ENCODE measurements at regions not wholly inside any gene's neighbourhood (a gene's known extent, or its start where the extent isn't known, plus 50 kb on each side); places are given as distances from the start of the nearest gene placed in this dataset.

GRCh38 chr2:56040834-56041233 is 117.3 kb upstream of the EFEMP1 start:
- Mint-ChIP-seq H3K9me3 (ENCODE audit: insufficient read depth) (no peaks in the 10 kb centered on the region), H3K27ac (no peak overlapping the region), H3K27me3 (peaks cover 9% of the 10 kb centered on the region), H3K4me1 (no peaks in the 10 kb centered on the region), H3K4me3 (no peak overlapping the region)
- TF ChIP-seq EZH2 (IDR thresholded peaks at IDR 0.05; ENCODE audit: borderline replicate concordance, insufficient read depth, low read depth, low read length, poor library complexity, severe bottlenecking) (no peak), CTCF (IDR thresholded peaks at IDR 0.05) (no peak)
- Histone ChIP-seq H3K27me3 (replicated peaks in 1 of 4; ENCODE audit: control extremely low read depth in 1 of 4, control insufficient read depth in 3 of 4, insufficient read depth in 4 of 4, low read length in 3 of 4) (no peaks in the 10 kb centered on the region), H3K36me3 (replicated peaks in 1 of 2; ENCODE audit: control extremely low read depth in 1 of 2, control insufficient read depth in 1 of 2, extremely low read depth in 1 of 2, insufficient read depth in 2 of 2, low read length in 1 of 2) (no peaks in the 10 kb centered on the region), H3K4me3 (ENCODE audit: control extremely low read depth in 1 of 5, extremely low read depth in 1 of 5, insufficient read depth in 1 of 5, low read depth in 2 of 5, low read length in 4 of 5) (no peak overlapping the region), H3K27ac (ENCODE audit: low read length in 2 of 2) (no peak overlapping the region), H4K20me1 (ENCODE audit: control insufficient read depth, insufficient read depth, low read length, poor library complexity, severe bottlenecking) (no peaks in the 10 kb centered on the region), H3K79me2 (ENCODE audit: control insufficient read depth, insufficient read depth, low read length) (no peaks in the 10 kb centered on the region), H3K4me1 (ENCODE audit: control insufficient read depth in 2 of 2, insufficient read depth in 2 of 2, low read length in 2 of 2) (no peaks in the 10 kb centered on the region), H3K9me3 (ENCODE audit: control extremely low read depth in 1 of 3, control insufficient read depth in 2 of 3, insufficient read depth in 1 of 3, low read length in 2 of 3) (no peaks in the 10 kb centered on the region), H3K4me2 (replicated peaks; ENCODE audit: low read depth, low read length, poor library complexity, severe bottlenecking) (no peak overlapping the region), H2AFZ (ENCODE audit: insufficient read depth, low read depth, low read length, poor library complexity, severe bottlenecking) (no peak overlapping the region), H3K9ac (ENCODE audit: low read length) (no peak overlapping the region)
- DNase-seq, result no peak
- intact Hi-C loops (cut with micrococcal nuclease), result no loop called here
- ATAC-seq (ENCODE audit: low read depth), result no peak
- ChIA-PET POLR2A (no interaction called here), CTCF (interaction anchor here (0.7 kb wide), 1 partner anchor 323 kb away, joined by 3 read pairs; no protein-coding TSS in a partner anchor)

- Histone ChIP-seq H3K36me3 (replicated peaks in 1 of 2; ENCODE audit: control extremely low read depth in 1 of 2, control insufficient read depth in 1 of 2, extremely low read depth in 1 of 2, insufficient read depth in 2 of 2, low read length in 1 of 2) (no peaks in the 10 kb centered on the region), H3K79me2 (ENCODE audit: control insufficient read depth, insufficient read depth, low read length) (no peaks in the 10 kb centered on the region), H3K27ac (ENCODE audit: low read length in 2 of 2) (no peak overlapping the region), H4K20me1 (ENCODE audit: control insufficient read depth, insufficient read depth, low read length, poor library complexity, severe bottlenecking) (no peaks in the 10 kb centered on the region), H3K9me3 (ENCODE audit: control extremely low read depth in 1 of 3, control insufficient read depth in 2 of 3, insufficient read depth in 1 of 3, low read length in 2 of 3) (no peaks in the 10 kb centered on the region), H3K27me3 (replicated peaks in 1 of 4; ENCODE audit: control extremely low read depth in 1 of 4, control insufficient read depth in 3 of 4, insufficient read depth in 4 of 4, low read length in 3 of 4) (no peaks in the 10 kb centered on the region), H3K4me3 (ENCODE audit: control extremely low read depth in 1 of 5, extremely low read depth in 1 of 5, insufficient read depth in 1 of 5, low read depth in 2 of 5, low read length in 4 of 5) (no peak overlapping the region), H3K4me1 (ENCODE audit: control insufficient read depth in 2 of 2, insufficient read depth in 2 of 2, low read length in 2 of 2) (no peaks in the 10 kb centered on the region), H2AFZ (ENCODE audit: insufficient read depth, low read depth, low read length, poor library complexity, severe bottlenecking) (no peak overlapping the region), H3K9ac (ENCODE audit: low read length) (no peak overlapping the region), H3K4me2 (replicated peaks; ENCODE audit: low read depth, low read length, poor library complexity, severe bottlenecking) (no peak overlapping the region)
- ChIA-PET CTCF (no interaction called here), POLR2A (no interaction called here)
- WGBS (ENCODE audit: insufficient coverage), result no CpG with 5 or more reads among the region's 3 CpGs
- H3K9me3 Mint-ChIP-seq (ENCODE audit: insufficient read depth), result no peaks in the 10 kb centered on the region
- no peak for TF ChIP-seq CTCF (IDR thresholded peaks at IDR 0.05)
- TF ChIP-seq EZH2 (IDR thresholded peaks at IDR 0.05; ENCODE audit: borderline replicate concordance, insufficient read depth, low read depth, low read length, poor library complexity, severe bottlenecking), result no peak
- no peak for DNase-seq
- H3K27ac Mint-ChIP-seq, result no peak overlapping the region
- intact Hi-C loops (cut with micrococcal nuclease), result no loop called here
- H3K4me3 Mint-ChIP-seq, result no peak overlapping the region
- no peak for ATAC-seq (ENCODE audit: low read depth)
- peaks cover 8% of the 10 kb centered on the region for H3K27me3 Mint-ChIP-seq
- H3K4me1 Mint-ChIP-seq, result no peaks in the 10 kb centered on the region
These were observed 123.6 kb upstream of the EFEMP1 start for GRCh38 chr2:56047136-56047535.

Measured in B cell (primary cell).